Islet of Langerhans (tissue), 1 donor: ENCODE measurements at regions not wholly inside any gene's neighbourhood (a gene's known extent, or its start where the extent isn't known, plus 50 kb on each side); places are given as distances from the start of the nearest gene placed in this dataset.

Experiments
- FAIRE-seq: peaks from one replicate; lab custom pipeline; 2011; peaks lifted over from hg19 to GRCh38; lab: Jason Lieb, UNC

DNA sequence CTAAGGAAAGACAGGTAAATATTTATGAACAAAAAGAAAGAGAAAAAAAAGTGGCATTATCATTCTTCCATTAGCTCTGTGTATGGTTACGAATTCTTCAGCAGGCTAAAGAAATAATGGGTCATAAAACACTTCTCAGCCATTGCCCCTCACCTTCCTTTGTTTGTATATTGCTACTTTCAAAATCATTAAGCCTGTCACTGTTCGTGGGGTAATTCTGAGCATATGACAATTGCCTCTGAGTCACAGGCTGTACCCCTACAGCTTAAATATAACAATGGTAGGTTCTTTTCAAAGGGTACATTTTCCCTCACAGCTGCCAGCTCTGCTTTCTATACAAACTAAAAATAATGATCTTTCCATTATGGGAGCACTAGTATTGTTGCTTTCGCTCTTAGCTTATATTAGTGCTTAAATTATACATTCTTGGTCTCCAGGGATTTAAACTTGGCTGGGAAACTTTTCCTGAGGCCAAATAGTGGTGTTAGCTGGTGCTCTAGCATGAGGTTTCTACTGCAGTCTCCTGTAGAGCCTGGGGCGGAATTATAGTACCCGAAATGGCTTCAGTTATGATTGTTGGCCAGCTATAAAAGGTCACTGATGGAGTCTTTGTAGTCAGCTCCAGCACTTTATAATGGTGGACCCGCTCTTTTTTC is 74.7 kb upstream of the CDH11 start:
- FAIRE-seq, result no peak

DNA sequence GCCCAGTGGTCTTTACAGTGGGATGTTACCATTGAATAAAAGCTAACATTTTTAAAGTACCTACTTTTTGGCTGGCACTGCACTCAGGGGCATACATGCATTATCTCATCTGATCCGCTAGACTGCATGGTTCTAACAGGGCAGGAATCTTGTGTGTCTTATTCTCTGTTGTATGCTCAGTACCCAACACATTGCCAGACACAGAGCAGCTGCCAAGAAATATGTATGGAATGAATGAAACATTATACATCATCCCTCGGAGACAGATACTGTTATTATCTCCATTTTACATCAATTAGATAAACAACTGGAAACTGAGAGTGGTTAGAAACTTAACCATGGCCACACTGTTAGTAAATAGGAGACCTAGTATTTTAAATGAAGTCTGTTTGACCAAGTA is 74.1 kb upstream of the CDH11 start:
- no peak for FAIRE-seq

DNA sequence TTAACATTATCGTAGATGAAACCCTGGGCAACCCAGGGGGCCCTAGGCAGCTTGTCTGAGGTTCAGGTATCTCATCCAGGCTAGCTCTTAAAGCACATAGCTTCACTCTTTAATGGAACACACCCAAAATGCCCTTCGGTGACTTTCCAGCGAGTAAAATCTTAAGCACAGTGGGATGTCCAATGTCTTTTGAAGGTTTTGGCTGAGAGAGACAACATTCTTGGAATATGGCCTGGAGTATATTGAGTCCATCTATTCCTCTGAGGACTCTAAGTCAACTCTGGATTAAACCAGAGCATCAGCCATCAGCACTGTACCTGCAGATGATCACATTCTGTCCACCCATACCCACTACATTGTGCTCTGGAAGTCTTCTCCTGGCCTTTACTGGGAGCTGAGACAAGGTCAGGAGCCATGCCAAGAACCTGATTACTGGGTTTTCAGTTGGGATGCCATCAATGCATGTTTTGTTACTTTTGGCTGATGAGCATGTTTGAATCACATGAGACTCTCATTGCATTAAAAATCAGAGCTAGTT is 63.4 kb upstream of the CDH11 start:
- no peak for FAIRE-seq

DNA sequence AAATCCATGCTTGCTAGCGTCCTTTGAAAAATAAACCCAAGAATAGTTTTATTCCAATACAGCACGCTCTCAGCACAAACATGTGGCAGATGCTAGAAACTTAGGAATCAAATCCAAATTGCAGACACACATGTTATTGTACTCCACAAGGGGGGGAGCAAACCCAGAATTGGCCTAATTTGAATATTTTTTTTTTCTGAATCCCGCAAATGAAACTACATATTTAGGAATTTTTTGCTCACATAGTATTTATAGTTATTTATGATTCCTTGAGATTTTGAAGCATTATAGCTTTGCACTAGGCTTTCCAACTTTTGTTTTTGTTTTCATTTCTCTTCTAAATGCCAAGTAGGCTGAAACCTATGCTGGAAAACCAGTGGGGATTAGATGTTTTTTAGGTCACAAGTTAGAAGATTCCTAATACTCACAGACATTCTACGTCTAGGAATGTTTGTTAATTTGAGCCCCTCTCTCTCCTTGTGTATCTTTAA is 59.3 kb upstream of the CDH11 start:
- no peak for FAIRE-seq

DNA sequence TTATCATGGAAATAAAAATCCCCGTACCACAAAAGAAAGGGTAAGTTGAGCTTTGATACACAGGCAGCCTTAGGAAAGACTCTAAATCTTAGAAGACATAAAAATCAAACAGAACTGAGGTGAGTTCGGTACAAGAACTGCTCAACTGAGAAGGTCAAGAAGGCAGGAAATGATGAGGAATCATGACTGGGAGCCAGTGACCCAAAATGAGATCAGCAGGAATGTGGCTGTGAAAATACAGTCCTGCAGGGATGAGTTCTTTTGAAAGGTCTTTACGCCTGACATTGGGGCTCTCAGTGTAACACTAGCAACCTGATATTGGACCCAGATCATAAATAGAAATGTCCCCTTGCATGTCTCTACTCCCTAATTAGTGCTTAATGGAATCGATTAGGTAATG is 56.3 kb upstream of the CDH11 start:
- no peak for FAIRE-seq

DNA sequence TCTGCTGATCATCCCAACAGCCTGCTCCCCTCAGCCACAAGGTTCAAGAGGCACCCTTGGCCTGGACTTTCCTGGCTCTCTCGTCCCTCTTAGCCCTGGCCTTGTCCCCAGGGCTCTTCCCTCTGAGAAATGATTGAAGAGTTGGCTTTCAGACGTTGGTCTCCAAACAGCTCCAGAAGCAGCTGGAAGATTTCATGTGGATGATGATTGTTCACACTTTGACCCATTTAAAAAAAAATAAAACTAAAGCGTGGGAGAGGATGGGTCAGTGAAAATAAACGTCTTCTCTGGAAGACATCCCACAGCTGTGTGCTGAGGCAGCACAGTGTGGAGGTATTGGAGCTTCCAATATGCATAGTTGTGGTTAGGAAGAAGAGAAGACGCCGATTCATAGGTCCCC is 54.7 kb upstream of the CDH11 start:
- FAIRE-seq, result no peak

DNA sequence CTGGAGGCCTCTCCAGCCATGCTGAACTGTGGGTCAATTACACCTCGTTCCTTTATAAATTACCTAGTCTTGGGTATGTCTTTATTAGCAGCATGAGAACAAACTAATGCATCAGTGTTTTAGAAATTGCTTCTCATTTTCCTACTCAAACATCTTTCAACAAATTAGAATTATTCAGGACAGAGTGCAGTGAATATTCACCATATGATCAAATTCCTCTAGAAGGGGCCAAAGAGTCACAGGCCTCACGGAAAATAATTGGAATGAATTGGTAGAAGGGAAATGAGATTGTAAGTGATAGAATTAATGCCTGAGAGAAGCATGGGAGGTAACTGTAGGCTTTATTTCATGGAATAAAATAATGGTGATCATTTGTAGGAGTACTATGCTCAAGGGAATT is 50.5 kb upstream of the CDH11 start:
- no peak for FAIRE-seq
